ENCODE measurements at regions not wholly inside any gene's neighbourhood (a gene's known extent, or its start where the extent isn't known, plus 50 kb on each side); places are given as distances from the start of the nearest gene placed in this dataset.

- ChIA-PET CTCF (no interaction called here), POLR2A (no interaction called here)
- TF ChIP-seq IRF2 (CRISPR knock-in tag; IDR thresholded peaks at IDR 0.05; ENCODE audit: borderline replicate concordance, low read depth) (no peak), MLX (CRISPR knock-in tag; IDR thresholded peaks at IDR 0.05) (no peak), ETV6 (CRISPR knock-in tag; IDR thresholded peaks at IDR 0.05) (no peak), CDX4 (CRISPR knock-in tag; IDR thresholded peaks at IDR 0.05; ENCODE audit: borderline replicate concordance) (no peak), SMAD3 (CRISPR knock-in tag; IDR thresholded peaks at IDR 0.05; ENCODE audit: borderline replicate concordance) (no peak), JAZF1 (CRISPR knock-in tag; IDR thresholded peaks at IDR 0.05) (no peak), RELA (CRISPR knock-in tag; IDR thresholded peaks at IDR 0.05; ENCODE audit: borderline replicate concordance) (no peak), ATF6 (CRISPR knock-in tag; IDR thresholded peaks at IDR 0.05) (no peak), HMGA2 (CRISPR knock-in tag; IDR thresholded peaks at IDR 0.05) (no peak), SOX15 (CRISPR knock-in tag; IDR thresholded peaks at IDR 0.05) (no peak), NR3C1 (CRISPR knock-in tag; conservative IDR thresholded peaks at IDR 0.05; ENCODE audit: low read depth) (no peak), NFE2L1 (CRISPR knock-in tag; IDR thresholded peaks at IDR 0.05) (no peak), CBFB (CRISPR knock-in tag; IDR thresholded peaks at IDR 0.05; ENCODE audit: low read depth) (no peak), KAT7 (CRISPR knock-in tag; IDR thresholded peaks at IDR 0.05; ENCODE audit: borderline replicate concordance) (no peak), JUN (CRISPR knock-in tag; IDR thresholded peaks at IDR 0.05) (no peak), ELF4 (CRISPR knock-in tag; IDR thresholded peaks at IDR 0.05; ENCODE audit: low read depth) (no peak)
- TF ChIP-seq, protein P1, sequence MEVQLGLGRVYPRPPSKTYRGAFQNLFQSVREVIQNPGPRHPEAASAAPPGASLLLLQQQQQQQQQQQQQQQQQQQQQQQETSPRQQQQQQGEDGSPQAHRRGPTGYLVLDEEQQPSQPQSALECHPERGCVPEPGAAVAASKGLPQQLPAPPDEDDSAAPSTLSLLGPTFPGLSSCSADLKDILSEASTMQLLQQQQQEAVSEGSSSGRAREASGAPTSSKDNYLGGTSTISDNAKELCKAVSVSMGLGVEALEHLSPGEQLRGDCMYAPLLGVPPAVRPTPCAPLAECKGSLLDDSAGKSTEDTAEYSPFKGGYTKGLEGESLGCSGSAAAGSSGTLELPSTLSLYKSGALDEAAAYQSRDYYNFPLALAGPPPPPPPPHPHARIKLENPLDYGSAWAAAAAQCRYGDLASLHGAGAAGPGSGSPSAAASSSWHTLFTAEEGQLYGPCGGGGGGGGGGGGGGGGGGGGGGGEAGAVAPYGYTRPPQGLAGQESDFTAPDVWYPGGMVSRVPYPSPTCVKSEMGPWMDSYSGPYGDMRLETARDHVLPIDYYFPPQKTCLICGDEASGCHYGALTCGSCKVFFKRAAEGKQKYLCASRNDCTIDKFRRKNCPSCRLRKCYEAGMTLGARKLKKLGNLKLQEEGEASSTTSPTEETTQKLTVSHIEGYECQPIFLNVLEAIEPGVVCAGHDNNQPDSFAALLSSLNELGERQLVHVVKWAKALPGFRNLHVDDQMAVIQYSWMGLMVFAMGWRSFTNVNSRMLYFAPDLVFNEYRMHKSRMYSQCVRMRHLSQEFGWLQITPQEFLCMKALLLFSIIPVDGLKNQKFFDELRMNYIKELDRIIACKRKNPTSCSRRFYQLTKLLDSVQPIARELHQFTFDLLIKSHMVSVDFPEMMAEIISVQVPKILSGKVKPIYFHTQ (CRISPR knock-in tag; IDR thresholded peaks at IDR 0.05) = no peak
- TF ChIP-seq, protein P2, sequence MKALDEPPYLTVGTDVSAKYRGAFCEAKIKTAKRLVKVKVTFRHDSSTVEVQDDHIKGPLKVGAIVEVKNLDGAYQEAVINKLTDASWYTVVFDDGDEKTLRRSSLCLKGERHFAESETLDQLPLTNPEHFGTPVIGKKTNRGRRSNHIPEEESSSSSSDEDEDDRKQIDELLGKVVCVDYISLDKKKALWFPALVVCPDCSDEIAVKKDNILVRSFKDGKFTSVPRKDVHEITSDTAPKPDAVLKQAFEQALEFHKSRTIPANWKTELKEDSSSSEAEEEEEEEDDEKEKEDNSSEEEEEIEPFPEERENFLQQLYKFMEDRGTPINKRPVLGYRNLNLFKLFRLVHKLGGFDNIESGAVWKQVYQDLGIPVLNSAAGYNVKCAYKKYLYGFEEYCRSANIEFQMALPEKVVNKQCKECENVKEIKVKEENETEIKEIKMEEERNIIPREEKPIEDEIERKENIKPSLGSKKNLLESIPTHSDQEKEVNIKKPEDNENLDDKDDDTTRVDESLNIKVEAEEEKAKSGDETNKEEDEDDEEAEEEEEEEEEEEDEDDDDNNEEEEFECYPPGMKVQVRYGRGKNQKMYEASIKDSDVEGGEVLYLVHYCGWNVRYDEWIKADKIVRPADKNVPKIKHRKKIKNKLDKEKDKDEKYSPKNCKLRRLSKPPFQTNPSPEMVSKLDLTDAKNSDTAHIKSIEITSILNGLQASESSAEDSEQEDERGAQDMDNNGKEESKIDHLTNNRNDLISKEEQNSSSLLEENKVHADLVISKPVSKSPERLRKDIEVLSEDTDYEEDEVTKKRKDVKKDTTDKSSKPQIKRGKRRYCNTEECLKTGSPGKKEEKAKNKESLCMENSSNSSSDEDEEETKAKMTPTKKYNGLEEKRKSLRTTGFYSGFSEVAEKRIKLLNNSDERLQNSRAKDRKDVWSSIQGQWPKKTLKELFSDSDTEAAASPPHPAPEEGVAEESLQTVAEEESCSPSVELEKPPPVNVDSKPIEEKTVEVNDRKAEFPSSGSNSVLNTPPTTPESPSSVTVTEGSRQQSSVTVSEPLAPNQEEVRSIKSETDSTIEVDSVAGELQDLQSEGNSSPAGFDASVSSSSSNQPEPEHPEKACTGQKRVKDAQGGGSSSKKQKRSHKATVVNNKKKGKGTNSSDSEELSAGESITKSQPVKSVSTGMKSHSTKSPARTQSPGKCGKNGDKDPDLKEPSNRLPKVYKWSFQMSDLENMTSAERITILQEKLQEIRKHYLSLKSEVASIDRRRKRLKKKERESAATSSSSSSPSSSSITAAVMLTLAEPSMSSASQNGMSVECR (CRISPR knock-in tag; IDR thresholded peaks at IDR 0.05; ENCODE audit: borderline replicate concordance) = no peak
- Mint-ChIP-seq H3K4me1 (peaks cover 17% of the 10 kb centered on the region), H3K4me3 (no peak overlapping the region), H3K27ac (no peak overlapping the region), H3K9me3 (no peaks in the 10 kb centered on the region), H3K36me3 (no peaks in the 10 kb centered on the region), H3K27me3 (ENCODE audit: low read depth) (no peaks in the 10 kb centered on the region)
- DNase-seq (ENCODE audit: low spot score) = no peak
- no peak for ATAC-seq
Measured at GRCh38 chr1:238962941-238963340, 423.4 kb upstream of the CHRM3 start.
